Motor neuron (in vitro differentiated cells): ENCODE measurements at regions not wholly inside any gene's neighbourhood (a gene's known extent, or its start where the extent isn't known, plus 50 kb on each side); places are given as distances from the start of the nearest gene placed in this dataset.
A peak's percentile ranks its signal among the peaks of the same experiment; 100 is the strongest.

ENCODE experiments used
- ATAC-seq, 8 experiments: fragments of 200-7000 bp; cut with Tn5 transposase; replicated peaks in 6 of 8; 2 replicates each; pipeline ENCODE4 v1.8.0; 2021; ENCODE audit warnings: mild to moderate bottlenecking in 8 of 8, moderate library complexity in 8 of 8
- H3K27ac ChIP-seq, 2 donors: fragments of 250-450 bp; sonication (Bioruptor Pico); 2 replicates each; pipeline ENCODE4 v1.9.0; 2021; ENCODE audit warnings: antibody characterized with exemption in 2 of 2, mild to moderate bottlenecking in 2 of 2, moderate library complexity in 1 of 2
- H3K4me1 ChIP-seq, 2 donors: fragments of 250-450 bp; sonication (Bioruptor Pico); replicated peaks in 1 of 2; 2 replicates each; pipeline ENCODE4 v1.6.1; 2021; ENCODE audit warnings: antibody characterized with exemption in 2 of 2, mild to moderate bottlenecking in 2 of 2, moderate library complexity in 1 of 2
- H3K4me3 ChIP-seq, 5 donors: fragments of 250-450 bp; sonication (Bioruptor Pico); 2 replicates each; pipeline ENCODE4 v1.9.0; 2021; ENCODE audit warnings: antibody characterized with exemption in 5 of 5, mild to moderate bottlenecking in 5 of 5, moderate library complexity in 4 of 5
- WGBS, 10 experiments: fragments of 450-650 bp; shearing (Covaris generic); methylation state at CpG; one replicate each; pipeline ENCODE4 v1.0.0; 2022; 5-methylcytosine and 5-hydroxymethylcytosine counted together
- in situ Hi-C, 9 experiments: fragments of 400-800 bp; cut with MboI; loops; one replicate each; pipeline ENCODE4 v1.15.0; 2021; ENCODE audit warnings: low sequenced_read_pairs in 9 of 9, low pct_unique_long_range_greater_than_20kb in 2 of 9; ENCODE audit not compliant: unreplicated experiment in 9 of 9

GRCh38 chr9:21569721-21570120 lies 87.6 kb upstream of the IFNE start:
- no peak for ATAC-seq
- in situ Hi-C loops: no loop called here
- Histone ChIP-seq H3K4me1 (no peaks in the 10 kb centered on the region), H3K4me3 (no peak overlapping the region), H3K27ac (no peak overlapping the region)
- 86 to 100% (median 100%) methylated on average over 1 of the region's 1 CpG for WGBS, 10 experiments

GRCh38 chr9:21570643-21571275 lies 88.6 kb upstream of the IFNE start:
- H3K4me3 ChIP-seq: no peak overlapping the region
- 33 to 97% (median 85%) methylated on average over 1 to 5 of the region's 5 CpGs; no CpG with 5 or more reads in 1 of the 10 experiments for WGBS, 10 experiments
- no peak for ATAC-seq
- peaks cover 5 to 8% of the 10 kb centered on the region in 2 donors for H3K4me1 ChIP-seq
- in situ Hi-C loops: no loop called here
- no peak overlapping the region for H3K27ac ChIP-seq

- no peak for ATAC-seq
- Histone ChIP-seq H3K27ac (no peak overlapping the region), H3K4me3 (no peak overlapping the region), H3K4me1 (peaks cover 9 to 21% of the 10 kb centered on the region in 2 donors)
- 43 to 100% (median 91%) methylated on average over 1 of the region's 1 CpG; no CpG with 5 or more reads in 5 of the 10 experiments for WGBS, 10 experiments
- in situ Hi-C loops: no loop called here
These were observed 92.1 kb upstream of the IFNE start for GRCh38 chr9:21574261-21574660.

- ATAC-seq: peak in 7 of 8 experiments; percentile 89 to 97 (median 91)
- Histone ChIP-seq H3K4me3 (no peak overlapping the region), H3K4me1 (peaks cover 9 to 21% of the 10 kb centered on the region in 2 donors), H3K27ac (peak overlapping the region; percentile 69 to 82)
- in situ Hi-C loops: loop anchor here in 2 of 9 experiments (25.0 kb wide), 2 partner anchors 161 to 211 kb away; no protein-coding TSS in a partner anchor
- WGBS, 10 experiments: 10 to 35% (median 18%) methylated on average over 2 to 7 of the region's 7 CpGs
These were observed 94.4 kb upstream of the IFNE start for GRCh38 chr9:21576331-21577189.

DNA sequence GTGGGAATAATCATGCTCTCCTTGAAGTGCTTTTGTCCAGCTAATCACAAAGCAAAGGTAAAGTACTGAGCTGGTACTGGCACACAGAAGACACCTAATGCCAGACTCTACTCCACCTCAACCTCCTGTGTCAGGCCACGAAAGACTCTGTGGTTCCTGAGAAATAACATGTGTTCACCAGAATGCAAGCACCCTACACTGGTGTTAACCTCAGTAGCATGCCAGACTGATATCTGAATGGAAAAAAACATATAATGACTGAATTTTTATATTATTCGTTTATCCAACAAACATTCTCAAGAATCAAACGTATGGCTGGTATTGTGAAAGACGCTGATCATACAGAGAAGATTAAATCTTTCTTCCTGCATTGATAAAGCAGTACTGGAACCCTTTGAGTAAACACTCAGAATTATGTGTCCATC lies 97.1 kb upstream of the IFNE start:
- no peak overlapping the region for H3K27ac ChIP-seq
- ATAC-seq: no peak
- 0 to 100% (median 90%) methylated on average over 1 to 4 of the region's 4 CpGs for WGBS, 10 experiments
- in situ Hi-C loops: loop anchor here in 2 of 9 experiments (25.0 kb wide), 2 partner anchors 158 to 208 kb away; no protein-coding TSS in a partner anchor
- peaks cover 9 to 21% of the 10 kb centered on the region in 2 donors for H3K4me1 ChIP-seq
- H3K4me3 ChIP-seq: no peak overlapping the region

DNA sequence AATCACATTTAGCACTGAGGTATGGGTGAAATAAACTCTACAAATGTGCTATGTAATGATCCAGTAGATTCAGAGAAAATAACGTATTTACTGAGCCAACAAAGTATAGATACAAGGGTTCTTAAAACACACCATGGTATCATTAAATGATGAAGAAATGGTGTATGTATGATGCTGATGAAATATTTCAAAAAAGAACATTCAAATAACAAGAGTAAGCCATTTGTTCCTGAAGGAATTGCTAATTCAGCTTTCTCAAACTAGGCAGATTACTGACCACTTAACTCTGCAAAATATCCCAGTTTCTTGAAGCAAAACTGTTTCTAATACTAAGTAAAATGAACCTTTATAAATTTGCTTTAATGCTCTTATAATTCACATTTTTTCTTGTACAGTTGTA lies 97.6 kb upstream of the IFNE start:
- 36 to 100% (median 75%) methylated on average over 1 of the region's 1 CpG; no CpG with 5 or more reads in 1 of the 10 experiments for WGBS, 10 experiments
- in situ Hi-C loops: loop anchor here in 2 of 9 experiments (25.0 kb wide), 2 partner anchors 158 to 208 kb away; no protein-coding TSS in a partner anchor
- ATAC-seq: no peak
- Histone ChIP-seq H3K4me3 (no peak overlapping the region), H3K4me1 (peaks cover 9 to 21% of the 10 kb centered on the region in 2 donors), H3K27ac (no peak overlapping the region)

DNA sequence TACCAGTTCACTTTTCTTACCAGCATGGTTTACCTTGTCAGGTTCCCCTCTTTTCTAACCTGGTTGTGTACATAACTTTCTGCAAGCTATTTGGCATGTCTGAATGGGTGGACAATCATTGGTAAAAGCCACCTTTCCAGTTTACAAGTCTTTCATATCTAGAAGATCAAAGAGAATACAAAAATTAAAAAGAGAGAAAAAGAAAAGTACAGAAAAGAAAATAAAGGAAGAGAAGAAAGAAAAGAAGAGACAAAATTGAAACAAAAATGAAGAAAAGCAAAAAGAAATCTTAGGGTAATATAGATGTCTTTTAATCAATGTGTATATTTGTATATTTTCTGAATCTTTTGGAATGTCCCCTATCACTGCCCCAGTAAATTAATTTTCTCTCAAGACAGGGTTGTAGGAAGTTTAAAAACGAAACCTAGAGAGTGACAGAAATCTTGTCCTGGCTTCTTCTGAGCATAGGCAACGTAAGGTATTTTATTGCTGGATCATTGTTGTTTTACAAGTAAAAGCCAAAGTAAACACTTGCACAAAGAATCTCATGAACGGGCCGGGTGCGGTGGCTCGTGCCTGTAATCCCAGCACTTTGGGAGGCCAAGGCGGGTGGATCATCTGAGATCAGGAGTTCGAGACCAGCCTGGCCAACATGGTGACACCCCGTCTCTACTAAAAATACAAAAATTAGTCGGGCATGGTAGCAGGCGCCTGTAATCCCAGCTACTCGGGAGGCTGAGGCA lies 98.7 kb upstream of the IFNE start:
- no peak for ATAC-seq
- no peak overlapping the region for H3K4me3 ChIP-seq
- in situ Hi-C loops: loop anchor here in 2 of 9 experiments (25.0 kb wide), 2 partner anchors 156 to 206 kb away; no protein-coding TSS in a partner anchor
- peaks cover 4 to 13% of the 10 kb centered on the region in 2 donors for H3K4me1 ChIP-seq
- H3K27ac ChIP-seq: no peak overlapping the region
- 56 to 100% (median 82%) methylated on average over 2 to 7 of the region's 12 CpGs; no CpG with 5 or more reads in 1 of the 10 experiments for WGBS, 10 experiments

DNA sequence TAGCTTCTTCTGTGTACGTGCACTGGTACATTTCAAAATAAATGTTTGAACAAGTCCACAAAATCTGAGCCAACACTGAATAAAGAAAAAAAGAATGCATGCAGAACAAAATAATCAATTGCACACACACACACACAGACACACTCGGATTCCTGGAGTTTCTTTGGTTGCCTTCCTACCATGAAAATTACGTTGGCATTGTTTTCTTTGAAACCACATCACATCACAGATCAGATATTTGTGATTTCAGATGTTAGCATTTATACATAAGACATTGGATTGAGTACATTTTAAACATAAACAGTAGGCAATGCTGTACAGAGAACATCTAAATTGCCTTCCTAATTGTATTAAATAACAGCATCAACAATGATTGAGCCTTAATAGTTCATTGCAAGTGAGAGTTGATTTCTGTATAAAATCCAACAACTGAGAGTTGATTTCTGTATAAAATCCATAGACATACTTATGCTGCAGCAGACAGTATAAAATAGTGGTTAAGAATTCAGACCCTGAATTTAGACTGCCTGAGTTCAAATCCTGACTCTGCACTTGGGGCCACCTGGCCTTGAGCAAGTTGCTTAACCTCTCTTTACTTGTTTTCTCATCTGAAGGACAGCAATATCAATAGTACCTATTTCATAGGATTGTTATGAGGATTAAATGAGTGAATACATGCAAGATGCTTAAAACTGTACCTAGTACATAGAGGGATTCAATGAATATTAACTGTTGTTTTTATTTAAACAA lies 101.7 kb upstream of the IFNE start:
- no peak for ATAC-seq
- no peak overlapping the region for H3K27ac ChIP-seq
- H3K4me1 ChIP-seq: no peaks in the 10 kb centered on the region
- H3K4me3 ChIP-seq: no peak overlapping the region
- 33 to 100% (median 76%) methylated on average over 1 to 3 of the region's 3 CpGs for WGBS, 10 experiments
- in situ Hi-C loops: loop anchor here in 2 of 9 experiments (25.0 kb wide), 2 partner anchors 153 to 203 kb away; no protein-coding TSS in a partner anchor

DNA sequence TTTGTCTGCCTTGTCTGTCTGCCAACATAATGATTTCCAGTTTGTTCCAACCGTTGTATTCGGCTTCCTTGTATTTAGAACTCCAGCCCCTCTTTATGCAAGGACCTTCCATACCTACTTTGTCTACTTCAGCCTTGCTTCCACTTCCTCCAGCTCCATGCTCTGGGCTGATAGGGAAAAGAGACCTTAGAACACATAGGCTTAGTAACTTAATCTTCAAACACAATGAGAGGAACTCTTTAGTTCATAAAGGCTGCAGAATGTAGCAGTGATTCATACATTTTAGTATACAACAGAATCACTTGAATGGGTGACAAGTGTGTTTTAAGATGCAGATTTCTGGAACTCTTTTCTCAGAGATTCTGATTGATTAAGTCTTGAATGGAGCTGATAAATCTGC lies 102.8 kb upstream of the IFNE start:
- WGBS, 10 experiments: 66 to 100% (median 92%) methylated on average over 1 to 2 of the region's 2 CpGs; no CpG with 5 or more reads in 1 of the 10 experiments
- Histone ChIP-seq H3K4me1 (no peaks in the 10 kb centered on the region), H3K4me3 (no peak overlapping the region), H3K27ac (no peak overlapping the region)
- in situ Hi-C loops: loop anchor here in 2 of 9 experiments (25.0 kb wide), 2 partner anchors 152 to 202 kb away; no protein-coding TSS in a partner anchor
- ATAC-seq: no peak

DNA sequence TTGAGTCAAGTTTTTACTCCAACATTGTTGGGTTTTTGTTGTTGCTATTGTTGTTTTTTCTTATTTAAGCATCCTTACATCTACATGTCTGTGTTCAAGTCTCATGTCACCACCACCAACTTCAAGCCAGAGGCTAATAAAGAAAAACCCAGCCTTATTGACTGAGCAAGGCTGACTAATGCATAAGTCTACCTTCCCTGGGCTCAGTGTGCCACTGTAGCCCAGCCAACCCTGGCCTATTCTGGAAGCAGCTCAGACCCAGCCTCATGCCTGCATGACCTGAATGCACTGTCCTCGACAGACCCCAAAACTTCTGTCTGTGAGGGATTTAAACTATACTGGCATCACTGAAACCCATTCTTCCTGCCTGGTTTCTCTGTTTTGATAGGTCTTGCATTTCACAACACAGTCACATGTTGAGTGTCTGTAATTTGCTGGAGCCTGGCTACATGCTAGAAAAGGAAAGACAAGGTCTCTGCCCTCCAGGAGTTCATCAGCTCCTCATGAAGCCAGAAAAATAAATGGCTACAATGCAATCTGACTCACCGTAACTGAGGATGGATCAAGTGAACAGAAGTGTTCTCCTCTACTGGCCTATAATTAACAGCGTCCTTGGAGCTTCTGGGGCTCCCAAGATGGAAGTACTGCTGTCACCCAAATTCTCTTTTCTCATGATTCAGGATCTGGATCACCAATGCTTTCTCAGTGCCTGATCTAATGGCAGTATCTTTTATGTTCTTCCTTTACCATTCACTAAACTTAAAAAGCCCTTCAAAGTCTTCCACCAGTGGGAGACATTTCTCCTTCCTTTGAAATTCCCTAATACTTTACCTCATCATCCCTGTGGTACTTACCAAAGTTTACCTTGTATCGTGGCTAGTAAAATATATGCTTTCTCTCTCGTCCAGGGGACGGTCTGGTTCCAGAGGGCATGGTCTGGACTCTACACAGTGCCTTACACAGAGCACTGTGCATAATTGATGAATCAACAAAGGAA lies 103.9 kb upstream of the IFNE start:
- WGBS, 10 experiments: 71 to 100% (median 91%) methylated on average over 1 to 6 of the region's 6 CpGs
- in situ Hi-C loops: loop anchor here in 2 of 9 experiments (25.0 kb wide), 2 partner anchors 151 to 201 kb away; no protein-coding TSS in a partner anchor
- Histone ChIP-seq H3K4me3 (no peak overlapping the region), H3K27ac (no peak overlapping the region), H3K4me1 (no peaks in the 10 kb centered on the region)
- no peak for ATAC-seq

- ATAC-seq: no peak
- WGBS, 10 experiments: 35 to 100% (median 85%) methylated on average over 1 to 7 of the region's 8 CpGs
- H3K4me3 ChIP-seq: no peak overlapping the region
- no peak overlapping the region for H3K27ac ChIP-seq
- in situ Hi-C loops: loop anchor here in 2 of 9 experiments (25.0 kb wide), 2 partner anchors 148 to 198 kb away; no protein-coding TSS in a partner anchor
- peaks cover 0 to 3% of the 10 kb centered on the region in 2 donors for H3K4me1 ChIP-seq
These were observed 107.4 kb upstream of the IFNE start for GRCh38 chr9:21589344-21590056.
